Anterior cingulate cortex (tissue), 58 donors: ENCODE measurements at regions not wholly inside any gene's neighbourhood (a gene's known extent, or its start where the extent isn't known, plus 50 kb on each side); places are given as distances from the start of the nearest gene placed in this dataset.
"Not testable (repeated sequence)": the region's sequence is repeated elsewhere in the genome, so short reads cannot be mapped to it uniquely, and the experiment has no call there.

Experiments used
- DNase-seq, 58 donors: peaks; one replicate each; lab custom pipeline; 2025; lab: John Stamatoyannopoulos, UW

DNA sequence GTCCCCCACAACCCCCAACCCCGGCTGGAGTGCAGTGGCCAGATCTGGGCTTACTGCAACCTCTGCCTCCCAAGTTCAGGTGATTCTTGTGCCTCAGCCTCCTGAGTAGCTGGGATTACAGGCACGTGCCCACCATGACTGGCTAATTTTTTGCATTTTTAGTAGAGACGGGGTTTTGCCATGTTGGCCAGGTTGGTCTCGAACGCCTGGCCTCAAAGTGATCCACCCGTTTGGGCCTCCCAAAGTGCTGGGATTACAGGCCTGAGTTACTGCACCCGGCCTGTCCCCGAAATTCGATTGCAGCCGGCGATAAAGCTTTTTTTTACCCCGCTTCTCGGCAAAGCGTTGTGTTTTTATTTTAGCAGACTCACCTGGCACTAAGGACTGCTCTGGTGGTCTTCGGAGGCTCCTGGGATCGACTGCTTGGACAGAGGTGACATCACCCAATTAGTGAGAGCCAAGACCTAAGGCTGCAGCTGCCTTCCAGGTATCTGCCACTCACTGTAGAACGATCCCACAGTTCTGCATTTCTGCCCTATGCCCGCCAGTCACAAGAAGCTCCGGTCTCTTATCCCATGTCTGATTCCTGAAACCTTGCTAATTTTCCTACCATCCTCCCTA lies 82.2 kb upstream of the ARL4D start:
- no peak for DNase-seq

DNA sequence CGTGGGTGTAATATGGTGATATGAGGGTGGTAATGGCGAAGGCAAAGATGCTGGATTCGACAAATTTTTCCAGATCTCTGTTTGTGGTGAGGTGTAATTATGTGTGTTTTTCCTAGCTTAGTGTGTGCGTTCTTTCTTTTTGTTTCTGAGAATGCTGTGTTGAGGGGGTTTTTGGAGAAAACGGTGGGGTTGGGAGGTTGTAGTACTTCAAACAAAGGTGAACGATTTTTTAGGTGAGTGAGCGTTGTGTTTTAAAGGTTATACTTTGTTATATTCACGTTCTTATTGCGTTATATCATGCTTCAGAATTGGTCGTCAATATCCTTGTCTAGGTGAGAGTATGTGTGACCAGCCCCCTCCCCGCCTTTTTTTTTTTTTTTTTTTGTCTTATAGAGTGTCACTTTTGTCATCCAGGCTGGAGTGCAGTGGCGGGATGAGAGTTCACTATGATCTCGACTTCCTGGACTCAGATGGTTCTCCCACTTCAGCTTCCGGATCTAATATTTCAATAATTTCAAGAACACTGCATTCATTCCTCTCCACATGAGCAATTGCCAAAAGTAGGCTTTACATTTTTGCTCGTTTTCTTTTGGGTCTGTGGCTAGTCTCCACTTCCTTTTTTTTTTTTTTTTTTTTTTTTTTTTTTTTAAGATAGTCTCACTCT lies 82.2 kb upstream of the RNU2-1 start:
- DNase-seq, result no peak

DNA sequence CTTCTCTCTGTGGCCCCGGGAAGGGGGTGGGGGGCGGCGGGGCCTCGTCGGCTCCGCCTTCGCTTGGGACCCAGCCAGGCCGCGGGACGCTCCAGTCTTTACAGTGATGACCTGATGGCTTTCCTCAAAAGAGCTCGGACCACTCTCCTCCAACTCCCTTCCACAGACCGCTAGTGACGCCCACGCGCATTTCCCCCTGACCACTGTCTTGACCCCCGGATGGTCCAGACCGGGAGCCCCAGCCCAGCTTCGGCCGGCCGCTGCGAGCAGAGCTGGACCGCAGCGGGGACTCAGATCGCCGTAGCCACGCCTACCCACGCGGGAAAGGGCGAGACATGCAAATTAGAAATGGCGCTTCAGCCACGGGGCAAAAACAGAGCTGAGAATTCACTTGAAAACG lies 81.6 kb upstream of the RNU2-1 start:
- no peak for DNase-seq

DNA sequence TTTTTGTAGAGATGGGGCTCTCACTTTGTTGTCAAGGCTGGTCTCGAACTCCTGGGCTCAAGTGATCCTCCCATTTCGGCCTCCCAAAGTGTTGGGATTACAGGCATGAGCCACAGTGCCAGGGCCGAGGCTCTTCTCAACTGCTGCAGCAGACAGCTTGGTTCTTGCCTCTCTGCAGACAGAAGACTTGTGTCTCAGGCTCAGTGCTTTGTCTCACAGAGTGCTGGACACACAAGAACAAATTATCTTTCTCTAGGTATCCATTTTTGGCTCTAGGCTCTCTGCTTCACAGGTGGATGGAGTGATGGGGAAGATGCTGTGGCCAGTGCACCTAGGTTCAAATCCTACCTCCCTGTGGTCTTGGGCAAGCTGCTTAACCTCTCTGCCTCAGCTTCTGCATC lies 80.8 kb upstream of the RNU2-1 start:
- no peak for DNase-seq

DNA sequence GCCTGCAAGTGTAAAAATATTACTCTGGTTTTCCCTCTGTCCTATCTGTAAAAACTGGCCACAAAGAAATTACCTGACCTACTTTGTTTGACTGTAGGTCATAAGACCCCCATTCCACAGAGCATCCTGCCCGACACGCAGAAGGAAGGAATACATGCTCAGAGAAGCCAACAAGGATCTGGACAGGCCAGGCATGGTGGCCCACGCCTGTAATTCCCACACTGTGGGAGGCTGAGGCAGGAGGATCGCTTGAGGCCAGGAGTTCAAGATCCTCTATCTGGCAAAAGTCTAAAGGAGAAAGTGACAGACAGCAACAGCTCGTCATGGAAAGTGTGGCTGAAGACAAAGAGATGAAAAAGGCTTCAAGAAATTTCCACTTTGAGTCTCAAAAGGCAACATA lies 78.2 kb upstream of the RNU2-1 start:
- DNase-seq, result no peak

DNA sequence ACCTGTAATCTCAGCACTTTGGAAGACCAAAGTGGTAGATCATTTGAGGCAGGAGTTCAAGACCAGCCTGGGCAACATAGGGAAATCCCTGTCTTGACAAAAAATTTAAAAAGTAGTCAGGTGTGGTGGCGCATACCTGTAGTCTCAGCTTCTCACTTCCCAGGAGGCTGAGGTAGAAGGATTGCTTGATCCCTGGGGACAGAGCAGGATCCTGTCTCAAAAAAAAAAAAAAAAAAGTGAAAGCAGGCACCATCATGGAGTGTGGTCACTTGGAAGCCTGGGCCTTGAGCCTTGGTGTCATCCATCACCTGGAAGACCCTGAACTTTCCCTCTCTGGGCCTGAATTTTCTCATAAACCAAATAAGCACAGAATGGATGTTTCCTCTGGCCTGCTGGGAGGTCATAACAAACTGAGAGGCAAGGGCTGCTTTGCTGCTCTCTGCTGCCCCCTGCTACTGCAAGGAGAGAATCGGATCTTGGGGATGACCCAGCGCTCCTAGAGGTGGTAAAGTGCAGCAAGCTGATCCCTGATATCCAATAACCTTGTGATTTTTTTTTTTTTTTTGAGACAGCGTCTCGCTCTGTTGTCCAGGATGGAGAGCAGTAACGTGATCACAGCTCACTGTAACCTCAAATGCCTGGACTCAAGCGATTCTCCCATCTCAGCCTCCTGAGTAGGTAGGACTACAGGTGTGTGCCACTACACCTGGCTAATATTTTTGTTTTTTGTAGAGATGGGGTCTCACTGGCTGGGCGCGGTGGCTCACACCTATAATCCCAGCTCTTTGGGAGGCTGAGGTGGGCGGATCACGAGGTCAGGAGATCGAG lies 75.9 kb upstream of the RNU2-1 start:
- no peak for DNase-seq

DNA sequence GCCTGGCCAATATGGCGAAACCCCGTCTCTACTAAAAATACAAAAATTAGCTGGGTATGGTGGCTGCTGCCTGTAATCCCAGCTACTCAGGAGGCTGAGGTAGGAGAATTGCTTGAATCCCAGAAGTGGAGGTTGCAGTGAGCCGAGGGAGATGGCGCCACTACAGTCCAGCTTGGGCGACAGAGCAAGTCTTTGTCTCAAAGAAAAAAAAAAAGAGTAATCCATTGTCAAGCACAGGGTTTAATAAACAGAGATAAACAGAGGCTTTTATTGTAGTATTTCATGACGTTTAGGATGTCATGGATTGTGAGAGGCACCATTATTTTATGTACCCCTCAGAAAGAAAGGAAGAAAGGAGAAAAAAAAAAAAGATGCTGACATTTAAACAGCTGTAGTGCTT lies 75.2 kb upstream of the RNU2-1 start:
- no peak for DNase-seq

DNA sequence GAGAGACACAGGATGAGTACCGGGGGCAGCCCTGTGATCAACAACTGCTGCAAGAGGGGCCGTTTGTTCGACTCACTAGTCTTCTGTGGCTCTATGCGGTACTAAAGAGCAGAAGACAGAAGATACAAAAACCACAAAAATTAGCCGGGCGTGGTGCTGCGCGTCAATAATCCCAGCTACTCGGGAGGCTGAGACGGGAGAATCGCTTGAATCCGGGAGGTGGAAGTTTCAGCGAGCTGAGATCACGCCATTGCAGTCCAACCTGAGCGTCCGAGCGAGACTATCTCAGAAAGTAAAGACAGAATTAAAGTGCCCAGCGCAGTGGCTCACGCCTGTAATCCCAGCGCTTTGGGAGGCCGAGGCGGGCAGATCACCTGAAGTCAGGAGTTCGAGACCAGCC lies 71.0 kb upstream of the RNU2-1 start:
- DNase-seq, result not testable (repeated sequence)

DNA sequence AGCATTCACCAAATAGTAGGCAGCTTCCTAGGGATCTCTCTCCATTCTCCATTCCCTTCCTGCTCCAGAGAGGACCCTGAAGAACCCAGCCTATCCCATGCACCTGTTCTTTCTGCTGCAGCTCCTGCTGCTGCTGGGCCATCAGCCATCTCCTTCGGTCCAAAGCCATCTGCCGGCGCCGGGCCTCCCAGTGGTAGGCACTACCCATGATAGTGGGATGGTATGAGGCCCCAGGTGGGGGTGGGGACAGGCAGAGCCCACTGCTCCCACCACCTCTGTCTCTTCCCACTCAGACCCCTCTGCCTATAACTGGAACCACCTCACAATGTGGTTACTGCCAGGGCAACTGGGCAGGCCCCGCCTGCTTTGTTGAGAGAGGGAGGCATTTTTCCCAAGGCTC lies 69.3 kb upstream of the RNU2-1 start:
- not testable (repeated sequence) for DNase-seq

DNA sequence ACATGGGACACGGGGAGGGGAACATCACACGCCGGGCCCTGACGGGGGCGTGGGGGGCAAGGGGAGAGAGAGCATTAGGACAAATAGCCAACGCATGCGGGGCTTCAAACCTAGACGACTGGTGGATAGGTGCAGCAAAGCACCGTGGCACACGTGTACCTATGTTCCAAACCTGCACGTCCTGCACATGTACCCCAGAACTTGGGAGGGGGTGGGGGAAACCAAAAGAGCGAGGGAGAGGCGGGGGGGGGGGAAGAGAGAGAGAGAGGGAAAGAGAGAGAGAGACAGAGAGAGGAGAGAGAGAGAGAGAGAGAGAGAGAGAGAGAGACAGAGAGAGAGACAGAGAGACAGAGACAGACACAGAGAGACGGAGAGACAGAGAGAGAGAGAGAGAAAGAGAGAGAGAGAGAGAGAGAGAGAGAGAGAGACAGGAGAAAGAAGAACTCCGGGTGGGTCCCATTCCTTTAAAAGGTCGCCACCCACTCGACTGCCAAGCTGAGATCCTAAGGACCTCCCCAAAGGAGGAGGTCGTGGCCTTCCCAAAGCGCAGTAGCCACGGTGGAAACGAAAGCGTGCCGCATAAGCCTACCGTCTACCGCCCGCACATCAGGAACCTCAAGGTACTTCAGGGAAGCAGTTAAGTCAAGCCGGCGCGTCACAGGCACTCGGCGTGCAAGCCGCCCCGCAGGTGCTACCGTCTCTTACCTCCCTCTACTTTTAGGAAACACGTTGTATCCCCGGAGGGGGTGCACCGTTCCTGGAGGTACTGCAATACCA lies 65.7 kb upstream of the RNU2-1 start:
- not testable (repeated sequence) for DNase-seq

DNA sequence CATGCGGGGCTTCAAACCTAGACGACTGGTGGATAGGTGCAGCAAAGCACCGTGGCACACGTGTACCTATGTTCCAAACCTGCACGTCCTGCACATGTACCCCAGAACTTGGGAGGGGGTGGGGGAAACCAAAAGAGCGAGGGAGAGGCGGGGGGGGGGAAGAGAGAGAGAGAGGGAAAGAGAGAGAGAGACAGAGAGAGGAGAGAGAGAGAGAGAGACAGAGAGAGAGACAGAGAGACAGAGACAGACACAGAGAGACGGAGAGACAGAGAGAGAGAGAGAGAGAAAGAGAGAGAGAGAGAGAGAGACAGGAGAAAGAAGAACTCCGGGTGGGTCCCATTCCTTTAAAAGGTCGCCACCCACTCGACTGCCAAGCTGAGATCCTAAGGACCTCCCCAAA lies 55.9 kb upstream of the RNU2-1 start:
- DNase-seq, result not testable (repeated sequence)

DNA sequence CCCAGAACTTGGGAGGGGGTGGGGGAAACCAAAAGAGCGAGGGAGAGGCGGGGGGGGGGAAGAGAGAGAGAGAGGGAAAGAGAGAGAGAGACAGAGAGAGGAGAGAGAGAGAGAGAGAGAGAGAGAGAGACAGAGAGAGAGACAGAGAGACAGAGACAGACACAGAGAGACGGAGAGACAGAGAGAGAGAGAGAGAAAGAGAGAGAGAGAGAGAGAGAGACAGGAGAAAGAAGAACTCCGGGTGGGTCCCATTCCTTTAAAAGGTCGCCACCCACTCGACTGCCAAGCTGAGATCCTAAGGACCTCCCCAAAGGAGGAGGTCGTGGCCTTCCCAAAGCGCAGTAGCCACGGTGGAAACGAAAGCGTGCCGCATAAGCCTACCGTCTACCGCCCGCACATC lies 49.8 kb upstream of the RNU2-1 start:
- not testable (repeated sequence) for DNase-seq
